Breast epithelium (tissue), 3 donors: ENCODE measurements at regions not wholly inside any gene's neighbourhood (a gene's known extent, or its start where the extent isn't known, plus 50 kb on each side); places are given as distances from the start of the nearest gene placed in this dataset.

ENCODE experiments used
- CTCF ChIP-seq, 3 donors: fragments of 450-650 bp; IDR thresholded peaks; one replicate each; pipeline ENCODE4 v1.5.1; 2016 to 2017; ENCODE audit warnings: antibody characterized with exemption in 3 of 3, mild to moderate bottlenecking in 3 of 3, moderate library complexity in 3 of 3
- POLR2AphosphoS5 ChIP-seq, 3 donors: sonication (generic); formaldehyde crosslinking; IDR thresholded peaks; one replicate each; pipeline ENCODE4 v1.6.1; 2017; ENCODE audit warnings: antibody characterized with exemption in 3 of 3

DNA sequence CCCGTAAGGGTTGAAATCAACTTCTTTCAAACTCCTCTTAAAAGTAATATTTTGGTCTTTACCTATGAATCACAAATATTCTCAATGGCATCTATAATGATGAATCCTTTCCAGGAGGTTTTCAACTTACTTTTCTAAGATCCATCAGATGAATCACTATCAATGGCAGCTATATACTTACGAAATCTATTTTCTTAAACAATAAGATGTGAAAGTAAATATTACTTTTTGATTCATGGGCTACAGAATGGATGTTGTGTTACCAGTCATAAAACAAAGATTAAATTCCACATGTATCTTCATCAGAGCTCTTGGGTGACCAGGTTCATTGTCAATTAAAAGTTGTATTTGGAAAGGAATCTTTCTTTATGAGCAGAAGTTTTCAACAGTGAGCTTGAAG, 1877.7 kb upstream of the ACO1 start:
- no peak for TF ChIP-seq CTCF (IDR thresholded peaks at IDR 0.05)
- no peak for TF ChIP-seq POLR2AphosphoS5 (IDR thresholded peaks at IDR 0.05)
